GM12878 (cell line): ENCODE measurements at regions not wholly inside any gene's neighbourhood (a gene's known extent, or its start where the extent isn't known, plus 50 kb on each side); places are given as distances from the start of the nearest gene placed in this dataset.

Source experiments
- CHD1 ChIP-seq: IDR thresholded peaks from 2 replicates; pipeline ENCODE4 v1.6.1; 2012; ENCODE audit warnings: low read depth, low read length, improper control_type of control experiment
- CHD2 ChIP-seq: IDR thresholded peaks from 2 replicates; pipeline ENCODE4 v1.6.1; 2011; ENCODE audit warnings: low read depth, low read length, improper control_type of control experiment, borderline replicate concordance
- EP300 ChIP-seq, 2 experiments: fragments of 150-350 bp in 1 of 2; IDR thresholded peaks; 2 replicates each; pipeline ENCODE4 v1.6.1; 2011 to 2012; ENCODE audit warnings: low read depth in 2 of 2, low read length in 2 of 2, borderline replicate concordance in 1 of 2, improper control_type of control experiment in 1 of 2, inconsistent platforms in 1 of 2; ENCODE audit not compliant: control insufficient read depth in 1 of 2
- EZH2 ChIP-seq: IDR thresholded peaks from 2 replicates; pipeline ENCODE4 v1.6.1; 2012; ENCODE audit warnings: low read depth, mild to moderate bottlenecking, control low read depth, inconsistent platforms, low read length, borderline replicate concordance; ENCODE audit not compliant: control insufficient read depth
- NFIC ChIP-seq: IDR thresholded peaks from 2 replicates; pipeline ENCODE4 v1.6.1; 2012; ENCODE audit warnings: low read depth, mild to moderate bottlenecking, inconsistent platforms, low read length, moderate library complexity
- NFYA ChIP-seq: IDR thresholded peaks from 2 replicates; pipeline ENCODE4 v1.6.1; 2011; ENCODE audit warnings: low read depth, mild to moderate bottlenecking, low read length, improper control_type of control experiment, borderline replicate concordance
- PML ChIP-seq: IDR thresholded peaks from 2 replicates; pipeline ENCODE4 v1.6.1; 2012; ENCODE audit warnings: low read length, inconsistent platforms
- POLR2A ChIP-seq: IDR thresholded peaks from 2 replicates; pipeline ENCODE4 v1.6.1; 2011; ENCODE audit warnings: low read depth, mild to moderate bottlenecking, low read length
- POLR2AphosphoS5 ChIP-seq: IDR thresholded peaks from 2 replicates; pipeline ENCODE4 v1.6.1; 2011; ENCODE audit warnings: mild to moderate bottlenecking, low read length, inconsistent platforms
- PRDM15 ChIP-seq: fragments of 450-650 bp; formaldehyde crosslinking; IDR thresholded peaks from 2 replicates; pipeline ENCODE4 v1.4.0; 2020; ENCODE audit warnings: mild to moderate bottlenecking, moderate library complexity
- REST ChIP-seq: IDR thresholded peaks from 2 replicates; pipeline ENCODE4 v1.6.1; 2012; ENCODE audit warnings: mild to moderate bottlenecking, low read depth, low read length
- USF2 ChIP-seq: IDR thresholded peaks from 2 replicates; pipeline ENCODE4 v1.6.1; 2011; ENCODE audit warnings: low read depth, low read length, improper control_type of control experiment, borderline replicate concordance
- ZBTB33 ChIP-seq: fragments of 450-650 bp; IDR thresholded peaks from 2 replicates; pipeline ENCODE4 v1.6.1; 2017; ENCODE audit warnings: mild to moderate bottlenecking
- TF ChIP-seq, protein P1 (sequence below), 3 experiments: IDR thresholded peaks in 2 of 3; conservative IDR thresholded peaks in 1 of 3; 2 replicates each; pipeline ENCODE4 v1.5.1; 2011; ENCODE audit warnings: low read depth in 3 of 3, low read length in 3 of 3, mild to moderate bottlenecking in 3 of 3, control low read depth in 2 of 3, moderate library complexity in 2 of 3, inconsistent platforms in 1 of 3, mixed read lengths in 1 of 3; ENCODE audit not compliant: control insufficient read depth in 2 of 3, insufficient read depth in 1 of 3; ENCODE audit errors: extremely low read depth in 1 of 3

DNA sequence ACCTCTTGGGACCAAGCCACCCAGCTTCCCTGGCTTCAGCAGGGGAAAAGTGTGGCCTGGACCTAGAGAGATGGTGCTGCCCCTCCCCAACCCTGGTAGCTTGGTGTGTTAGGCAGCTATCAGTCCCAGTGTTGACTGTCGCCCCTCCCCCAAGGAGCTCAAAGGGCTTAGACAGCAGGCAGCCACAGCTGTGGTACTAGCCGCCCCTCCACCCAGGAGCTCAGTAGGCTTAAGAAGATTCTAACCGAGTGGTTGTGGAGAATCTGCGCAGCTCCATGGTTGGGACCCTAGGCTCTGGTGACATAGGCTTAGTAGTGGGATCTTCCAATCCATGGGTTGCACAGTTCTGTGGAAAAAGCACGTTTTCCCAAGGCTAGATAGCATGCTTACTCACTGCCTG lies 458.4 kb upstream of the LRRC4C start:
- TF ChIP-seq NFIC (no peak), POLR2A (no peak), EP300 (IDR thresholded peaks at IDR 0.05; ENCODE audit: borderline replicate concordance in 1 of 2, control insufficient read depth in 1 of 2, low read depth in 2 of 2, low read length in 2 of 2) (no peak), ZBTB33 (no peak), PRDM15 (no peak), PML (no peak), REST (no peak), NFYA (no peak), POLR2AphosphoS5 (no peak), CHD1 (no peak), EZH2 (no peak), CHD2 (no peak), USF2 (no peak)
- TF ChIP-seq, protein P1, sequence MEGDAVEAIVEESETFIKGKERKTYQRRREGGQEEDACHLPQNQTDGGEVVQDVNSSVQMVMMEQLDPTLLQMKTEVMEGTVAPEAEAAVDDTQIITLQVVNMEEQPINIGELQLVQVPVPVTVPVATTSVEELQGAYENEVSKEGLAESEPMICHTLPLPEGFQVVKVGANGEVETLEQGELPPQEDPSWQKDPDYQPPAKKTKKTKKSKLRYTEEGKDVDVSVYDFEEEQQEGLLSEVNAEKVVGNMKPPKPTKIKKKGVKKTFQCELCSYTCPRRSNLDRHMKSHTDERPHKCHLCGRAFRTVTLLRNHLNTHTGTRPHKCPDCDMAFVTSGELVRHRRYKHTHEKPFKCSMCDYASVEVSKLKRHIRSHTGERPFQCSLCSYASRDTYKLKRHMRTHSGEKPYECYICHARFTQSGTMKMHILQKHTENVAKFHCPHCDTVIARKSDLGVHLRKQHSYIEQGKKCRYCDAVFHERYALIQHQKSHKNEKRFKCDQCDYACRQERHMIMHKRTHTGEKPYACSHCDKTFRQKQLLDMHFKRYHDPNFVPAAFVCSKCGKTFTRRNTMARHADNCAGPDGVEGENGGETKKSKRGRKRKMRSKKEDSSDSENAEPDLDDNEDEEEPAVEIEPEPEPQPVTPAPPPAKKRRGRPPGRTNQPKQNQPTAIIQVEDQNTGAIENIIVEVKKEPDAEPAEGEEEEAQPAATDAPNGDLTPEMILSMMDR (IDR thresholded peaks at IDR 0.05 in 2 of 3, conservative IDR thresholded peaks at IDR 0.05 in 1 of 3; ENCODE audit: control insufficient read depth in 2 of 3, extremely low read depth in 1 of 3, insufficient read depth in 1 of 3, low read depth in 3 of 3, low read length in 3 of 3), result no peak
